GM18907 (cell line): ENCODE measurements at regions not wholly inside any gene's neighbourhood (a gene's known extent, or its start where the extent isn't known, plus 50 kb on each side); places are given as distances from the start of the nearest gene placed in this dataset.

Experiments used
- ATAC-seq: cut with Tn5 transposase; IDR thresholded peaks from one replicate; pipeline ENCODE4 v1.9.1; 2021; ENCODE audit warnings: mild to moderate bottlenecking, moderate library complexity; ENCODE audit not compliant: unreplicated experiment

DNA sequence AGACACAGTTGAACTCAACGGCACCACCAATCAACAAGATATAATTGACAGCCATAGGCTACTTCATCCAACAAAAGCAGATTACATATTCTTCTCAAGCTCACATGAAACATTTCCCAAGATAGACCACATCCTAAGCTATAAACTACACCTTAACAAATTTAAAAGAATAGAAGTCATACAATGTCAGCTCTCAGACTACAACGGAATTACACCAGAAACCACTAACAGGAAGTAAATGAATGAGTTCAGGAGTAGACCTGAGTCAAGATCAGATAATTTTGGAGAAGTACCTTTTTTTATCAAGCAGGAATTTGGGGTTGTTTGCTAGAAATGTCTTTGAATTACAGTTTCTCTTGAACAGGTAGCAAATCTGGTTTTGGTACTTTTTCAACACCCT lies 237.8 kb downstream of the TBX18 start:
- no peak for ATAC-seq

DNA sequence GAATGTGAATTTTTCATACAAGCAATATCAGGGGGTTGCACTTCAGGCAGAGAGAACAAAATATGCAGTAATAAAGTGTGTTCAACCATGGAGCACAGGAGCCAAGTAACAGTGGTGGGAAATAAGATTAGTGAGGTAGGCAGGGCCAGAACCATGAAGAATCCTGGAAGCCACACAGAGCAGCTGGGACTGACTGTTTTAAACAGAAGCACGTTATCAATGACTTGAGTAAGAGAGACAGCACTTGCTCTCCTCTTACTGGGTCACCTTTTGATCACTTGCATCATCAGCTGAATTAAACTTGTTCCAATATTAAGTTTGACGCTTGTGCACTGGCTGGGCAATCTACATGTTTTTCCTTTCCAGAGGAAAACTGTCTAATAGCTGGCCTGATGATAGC lies 238.5 kb downstream of the TBX18 start:
- ATAC-seq: no peak

DNA sequence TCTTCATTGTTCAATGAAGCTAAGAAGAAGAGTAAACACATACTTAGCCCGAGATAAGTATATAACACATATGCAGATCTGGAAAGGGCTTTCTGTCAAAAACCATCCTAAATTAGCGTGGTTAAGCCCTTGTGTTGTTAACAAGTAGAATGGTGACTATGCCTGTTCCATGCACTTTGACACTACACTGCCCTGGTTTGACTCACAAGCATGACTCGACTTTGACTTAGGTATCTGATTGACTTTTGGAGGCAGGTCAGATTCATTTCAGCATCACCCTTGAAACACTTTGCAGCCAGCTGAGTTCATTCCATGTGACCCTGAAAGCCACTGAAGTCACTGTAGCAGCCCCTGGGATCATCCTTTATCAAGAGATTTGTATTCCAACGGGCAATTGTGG lies 239.8 kb downstream of the TBX18 start:
- ATAC-seq: no peak

DNA sequence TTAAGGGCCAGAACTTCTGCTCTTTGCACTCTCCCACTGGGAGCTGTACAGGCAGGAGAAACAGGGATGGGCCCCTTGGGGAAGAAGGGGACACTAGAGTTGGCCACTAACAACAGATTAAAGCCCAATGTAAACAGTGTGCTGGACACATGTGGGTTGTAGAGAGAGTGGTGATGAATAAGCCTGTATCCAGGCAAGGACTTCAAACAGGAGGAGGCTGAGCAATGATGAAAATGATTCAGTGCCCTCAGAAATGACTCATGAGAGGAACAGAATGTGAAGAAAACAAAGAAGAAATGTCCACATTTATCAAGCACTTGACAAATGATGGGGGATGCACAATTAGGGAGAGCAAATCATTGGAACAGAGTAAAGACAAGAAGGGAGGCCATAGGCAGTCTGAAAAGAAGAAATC lies 242.3 kb downstream of the TBX18 start:
- ATAC-seq: no peak

DNA sequence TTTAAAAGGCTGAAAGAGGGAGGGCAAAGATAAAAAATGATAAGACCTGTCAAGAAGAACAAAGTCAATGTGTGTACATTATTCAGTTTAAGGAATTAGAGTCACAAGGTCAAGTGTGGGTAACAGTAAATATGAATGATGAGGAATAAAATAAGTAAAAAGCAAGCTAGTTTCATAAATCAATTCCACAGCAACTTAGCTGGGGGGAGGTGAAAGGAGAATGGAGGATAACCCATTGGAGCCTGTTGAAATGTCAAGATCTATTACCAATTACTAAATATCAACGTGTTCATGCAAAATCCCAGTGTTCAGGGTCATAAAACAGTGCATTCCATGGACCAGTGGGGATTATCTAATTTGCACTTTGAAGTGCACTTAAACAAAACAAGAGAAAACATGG lies 242.9 kb downstream of the TBX18 start:
- ATAC-seq: no peak

DNA sequence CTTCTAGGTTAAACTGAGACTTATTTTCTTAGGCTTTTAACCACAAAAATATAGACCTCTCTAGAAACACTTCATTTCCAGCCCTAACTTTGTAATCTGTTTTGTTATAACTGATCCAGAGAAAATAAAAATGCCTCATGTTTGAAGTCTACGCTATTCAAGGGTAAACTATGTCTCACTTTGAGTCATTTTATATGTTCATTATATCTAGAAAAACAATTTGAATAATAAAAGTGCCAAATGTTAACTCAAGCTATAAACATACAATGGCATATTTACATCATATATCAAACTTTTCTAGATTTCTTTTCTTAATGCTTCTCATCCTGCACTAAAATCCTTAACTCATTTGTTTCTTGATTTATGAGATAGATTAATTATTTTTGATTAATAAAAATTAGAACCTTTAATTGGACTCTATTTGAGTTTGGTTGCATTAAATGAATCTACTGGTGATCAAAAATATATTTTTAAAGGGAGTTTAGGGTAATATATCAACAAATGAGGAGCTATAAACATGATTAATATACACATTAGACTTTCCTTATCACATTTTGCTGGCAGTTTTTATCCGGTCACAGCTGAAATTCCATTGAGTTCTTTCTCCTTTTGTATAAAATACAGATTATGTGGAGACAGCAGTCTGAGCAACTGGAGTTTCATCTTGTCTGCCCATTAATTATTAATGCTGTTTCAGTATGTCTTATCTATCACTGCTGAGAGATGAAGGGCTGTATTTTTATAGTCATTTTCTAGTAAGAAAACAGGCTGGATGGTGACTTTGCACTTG lies 246.5 kb downstream of the TBX18 start:
- no peak for ATAC-seq

DNA sequence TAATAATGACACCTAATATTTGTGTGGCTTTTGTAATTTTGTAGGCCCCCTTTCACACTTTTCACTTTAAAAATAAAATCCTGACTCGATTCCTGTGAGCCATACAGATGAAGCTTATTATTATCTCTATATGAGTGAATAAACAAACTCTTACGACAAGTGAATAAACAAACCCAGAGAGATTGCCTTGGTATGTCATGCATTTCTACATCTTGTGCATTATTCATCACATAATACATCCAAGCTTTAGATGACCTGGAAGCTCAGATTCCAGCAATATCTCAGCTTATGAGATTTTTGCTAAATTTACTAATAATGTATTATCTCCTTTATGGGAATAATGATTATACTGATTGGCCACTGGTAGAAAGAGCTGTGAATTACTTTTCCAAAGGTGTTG lies 248.2 kb downstream of the TBX18 start:
- no peak for ATAC-seq

DNA sequence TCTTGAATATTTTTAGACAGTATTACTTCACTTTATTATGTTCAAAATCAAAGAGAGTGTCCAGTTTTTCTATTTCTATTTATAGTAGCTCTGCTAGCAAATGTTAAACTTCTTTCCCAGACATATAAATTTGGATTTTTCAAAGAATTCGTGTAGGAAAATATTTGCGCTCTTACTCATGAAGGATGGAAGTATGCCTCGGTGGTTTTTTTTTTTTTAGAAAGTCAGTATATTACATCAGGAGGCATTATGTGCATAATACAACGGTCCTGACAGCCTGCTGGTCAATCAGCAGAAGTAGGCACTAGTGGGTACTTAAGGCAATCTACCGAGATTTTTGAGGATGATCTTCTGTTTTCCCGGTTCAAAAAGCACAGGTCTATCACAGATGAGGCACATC lies 249.3 kb downstream of the TBX18 start:
- no peak for ATAC-seq

DNA sequence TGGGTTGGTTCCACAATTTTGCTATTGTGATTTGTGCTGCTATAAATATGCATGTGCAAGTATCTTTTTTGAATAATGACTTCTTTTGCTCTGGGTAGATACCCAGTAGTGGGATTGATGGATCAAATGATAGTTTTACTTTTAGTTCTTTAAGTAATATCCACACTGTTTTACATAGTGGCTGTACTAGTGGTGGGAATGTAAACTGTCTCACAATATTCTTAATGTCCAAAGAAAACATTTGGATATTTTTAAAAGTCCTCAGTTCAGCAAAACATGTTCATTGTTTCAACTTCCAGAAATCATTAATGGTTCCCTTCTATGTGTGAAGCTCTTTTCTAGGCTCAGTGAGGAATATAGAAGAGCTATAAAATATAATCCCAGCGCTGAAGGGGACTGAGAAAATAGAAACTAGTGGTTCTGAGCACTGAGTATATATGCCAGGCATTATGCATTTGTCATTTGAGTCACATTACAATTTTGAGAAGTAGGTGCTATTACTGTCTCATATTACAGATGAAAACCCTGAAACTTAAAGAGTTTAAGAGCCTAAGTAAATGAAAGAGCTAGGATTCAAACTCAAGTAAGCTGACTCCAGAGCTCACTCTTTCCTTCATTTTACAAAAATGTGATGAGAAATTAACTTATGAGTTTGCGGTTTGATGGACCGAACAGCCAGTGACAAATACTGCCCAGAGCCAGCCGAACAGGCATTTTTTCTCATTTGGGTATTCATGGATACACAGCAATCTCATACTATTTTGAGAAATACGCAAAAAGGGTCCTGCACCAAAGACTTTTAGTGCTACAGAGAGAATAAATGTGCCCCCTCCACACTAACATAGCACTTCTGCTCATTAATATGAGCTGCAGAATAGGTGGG lies 250.1 kb downstream of the TBX18 start:
- no peak for ATAC-seq

DNA sequence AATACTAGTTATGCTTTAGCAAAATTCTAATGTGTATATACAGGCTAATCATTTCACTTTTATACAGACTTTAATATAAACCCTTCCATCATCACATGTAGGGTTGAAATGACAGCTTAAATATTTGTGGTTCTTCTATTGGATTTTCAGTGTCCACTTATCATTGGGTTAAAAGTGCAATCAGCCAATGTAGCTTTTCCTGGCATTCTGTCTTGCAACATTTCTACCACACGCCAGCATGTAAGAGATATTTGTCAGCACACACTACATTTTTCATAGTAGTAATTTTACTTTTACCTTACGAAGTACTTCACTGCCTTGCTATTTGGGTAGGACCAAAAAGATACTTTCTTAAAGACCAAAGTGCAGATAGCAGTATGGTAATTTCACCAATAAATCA lies 252.0 kb downstream of the TBX18 start:
- ATAC-seq: no peak

DNA sequence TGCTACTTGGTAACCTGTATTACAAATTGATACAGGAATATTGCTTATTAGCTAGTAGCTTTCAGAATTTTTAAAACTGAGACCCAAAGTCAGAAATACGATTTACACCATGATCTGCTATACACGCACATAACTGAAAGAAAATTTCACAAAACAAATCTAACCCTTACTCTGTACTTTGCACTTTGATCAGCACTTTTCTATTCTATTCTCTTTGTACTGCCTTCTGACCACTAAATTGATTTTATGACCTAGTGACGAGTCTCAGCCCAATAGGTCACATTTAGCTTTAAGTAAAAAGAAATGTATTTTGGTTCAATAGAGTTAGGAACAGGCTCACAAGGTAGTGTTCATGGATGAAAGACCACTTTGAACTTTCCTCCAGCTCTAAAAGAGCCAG lies 252.5 kb downstream of the TBX18 start:
- no peak for ATAC-seq

DNA sequence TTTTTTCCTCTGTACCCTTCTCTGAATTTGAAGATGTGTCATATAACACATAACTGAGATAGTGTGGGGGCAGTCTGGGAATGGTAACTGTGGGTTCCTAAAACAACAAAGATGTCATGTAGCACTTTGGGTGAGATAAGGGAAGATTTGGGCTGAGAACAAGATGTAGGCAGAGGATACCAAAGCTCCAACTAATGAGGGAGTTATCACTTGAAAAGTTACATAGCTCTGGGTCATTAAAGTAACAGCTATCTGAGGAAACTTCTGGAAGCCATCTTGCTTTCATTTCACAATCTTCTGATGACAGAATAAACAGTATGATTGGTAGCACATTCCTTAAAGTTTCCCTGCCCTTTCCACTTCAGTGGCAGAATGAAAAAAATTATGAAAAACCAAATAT lies 255.4 kb downstream of the TBX18 start:
- ATAC-seq: no peak

DNA sequence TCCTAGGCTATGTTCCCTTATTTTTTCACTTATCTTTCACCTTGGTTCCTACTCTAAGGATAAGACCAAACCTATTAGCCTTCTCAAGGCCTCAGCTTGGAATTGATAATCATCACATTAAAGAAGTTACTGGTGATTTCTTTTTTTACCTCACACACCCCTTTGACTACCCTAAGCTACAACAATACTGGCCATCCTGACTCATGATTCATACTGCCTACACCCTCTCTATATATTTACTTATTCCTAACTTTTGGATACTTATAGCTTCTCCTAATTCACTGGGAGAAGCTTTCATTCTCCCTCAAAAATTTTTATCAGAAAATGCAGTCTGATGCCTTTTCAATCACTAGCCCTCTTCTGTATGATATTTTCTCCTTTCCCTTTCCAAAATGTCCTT lies 256.1 kb downstream of the TBX18 start:
- ATAC-seq: no peak

DNA sequence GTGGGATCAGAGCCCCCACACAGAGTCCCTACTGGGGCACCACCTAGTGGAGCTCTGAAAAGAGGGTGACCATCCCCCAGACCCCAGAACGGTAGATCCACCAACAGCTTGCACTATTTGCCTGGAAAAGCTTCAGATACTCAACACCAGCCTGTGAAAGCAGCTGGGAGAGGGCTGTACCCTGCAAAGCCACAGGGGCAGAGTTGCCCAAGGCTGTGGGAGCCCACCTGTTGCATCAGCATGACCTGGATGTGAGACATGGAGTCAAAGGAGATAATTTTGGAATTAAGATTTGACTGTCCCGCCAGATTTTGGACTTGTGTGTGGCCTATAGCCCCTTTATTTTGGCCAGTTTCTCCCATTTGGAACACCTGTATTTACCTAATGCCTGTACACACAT lies 260.4 kb downstream of the TBX18 start:
- no peak for ATAC-seq

DNA sequence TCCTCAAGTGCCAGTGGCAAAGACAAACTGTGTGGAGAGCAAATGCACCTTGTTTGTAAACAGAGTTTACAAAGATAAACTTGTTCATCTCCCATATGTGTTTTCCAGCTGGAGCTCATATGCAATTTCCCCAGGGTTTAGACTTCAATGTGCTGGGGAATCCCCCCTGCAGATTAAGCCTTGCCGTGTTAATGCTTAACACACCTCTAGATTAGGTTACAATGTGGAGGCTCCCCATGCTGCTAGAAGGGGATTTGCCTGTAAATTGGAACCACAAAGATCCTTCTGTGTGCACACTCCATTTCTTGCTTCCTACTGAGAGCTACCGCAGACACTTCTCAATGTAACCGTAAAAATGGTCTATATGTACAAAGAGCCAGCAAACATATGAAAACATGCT lies 263.1 kb downstream of the TBX18 start:
- no peak for ATAC-seq

DNA sequence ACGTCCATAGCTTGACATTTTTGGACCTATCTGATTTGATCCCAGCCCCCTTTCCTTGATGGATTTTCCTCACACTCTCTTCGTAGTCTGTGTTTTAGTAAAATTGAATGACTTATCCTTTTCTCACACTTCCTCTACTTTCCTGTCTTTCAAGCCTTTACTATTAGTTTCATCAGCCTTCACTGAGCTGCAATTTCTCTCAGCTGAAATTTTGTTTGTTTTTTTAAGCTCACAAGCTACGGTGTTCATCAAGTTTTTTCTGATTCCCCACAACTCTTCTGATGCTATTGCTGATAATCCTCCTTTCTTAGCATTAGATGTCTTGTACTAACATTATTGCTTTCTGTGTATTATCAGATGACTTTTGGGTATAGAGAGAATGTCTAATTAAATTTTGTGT lies 263.7 kb downstream of the TBX18 start:
- no peak for ATAC-seq

DNA sequence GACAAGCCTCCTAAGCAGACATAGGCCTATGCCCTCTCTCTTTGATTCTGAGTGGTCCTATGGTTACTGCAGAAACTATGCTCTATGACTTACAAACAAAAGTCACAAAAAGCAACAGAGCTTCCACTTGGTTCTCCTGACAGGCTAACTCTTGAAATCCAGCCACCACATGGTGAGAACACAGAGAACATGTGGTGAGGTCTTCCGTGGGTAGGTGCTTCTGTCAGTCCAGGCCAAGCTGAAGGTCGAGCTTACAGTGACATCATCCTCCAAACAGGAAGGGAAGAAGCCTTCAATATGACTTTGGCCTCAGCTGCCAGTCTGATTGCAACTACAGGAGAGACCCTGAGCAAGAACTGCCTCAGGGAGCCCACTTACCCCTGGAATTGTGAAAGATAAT lies 265.5 kb downstream of the TBX18 start:
- ATAC-seq: no peak

DNA sequence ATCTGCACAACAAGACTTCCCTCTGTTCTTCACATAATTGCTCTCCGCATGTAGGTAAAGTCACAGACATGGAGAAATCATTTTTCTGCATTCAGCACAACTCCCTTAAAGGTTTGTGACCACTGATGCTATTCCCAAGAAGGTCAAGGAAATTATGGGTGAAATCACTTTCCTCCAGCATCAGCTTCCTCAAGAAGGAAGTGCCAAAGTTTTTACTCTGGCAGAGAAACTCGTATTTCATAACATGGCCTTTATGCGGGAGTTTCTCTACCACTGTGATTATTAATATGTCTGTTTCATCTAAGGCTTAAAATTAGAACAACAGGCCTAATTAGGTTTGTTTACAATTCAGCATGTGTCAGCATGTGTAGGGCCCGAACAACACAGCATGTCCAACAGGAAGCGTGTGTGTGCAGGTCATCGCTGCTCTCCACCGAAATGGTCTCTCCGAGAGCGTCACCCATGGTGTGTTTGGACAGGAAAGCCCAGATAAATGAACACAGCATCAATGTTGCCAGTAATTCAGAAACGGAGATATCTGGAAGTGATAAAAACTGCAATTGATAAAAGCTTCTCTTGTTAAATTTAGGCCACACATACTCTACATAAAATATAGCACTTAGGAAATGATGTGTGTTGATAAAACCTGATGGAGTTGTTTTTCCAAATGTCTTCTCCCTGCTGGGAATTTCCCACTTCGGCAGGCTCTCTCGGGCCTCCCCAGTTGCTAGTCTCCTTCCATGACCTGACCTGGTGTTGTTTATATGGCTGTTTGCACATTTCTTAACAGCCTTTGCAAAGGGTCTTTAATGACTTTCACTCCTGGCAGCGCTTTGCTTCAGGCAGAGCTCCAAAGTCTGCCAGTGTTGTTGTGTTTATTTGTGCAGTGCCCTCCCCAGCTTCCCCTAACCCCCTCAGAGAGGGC lies 265.1 kb upstream of the CEP162 start:
- no peak for ATAC-seq

DNA sequence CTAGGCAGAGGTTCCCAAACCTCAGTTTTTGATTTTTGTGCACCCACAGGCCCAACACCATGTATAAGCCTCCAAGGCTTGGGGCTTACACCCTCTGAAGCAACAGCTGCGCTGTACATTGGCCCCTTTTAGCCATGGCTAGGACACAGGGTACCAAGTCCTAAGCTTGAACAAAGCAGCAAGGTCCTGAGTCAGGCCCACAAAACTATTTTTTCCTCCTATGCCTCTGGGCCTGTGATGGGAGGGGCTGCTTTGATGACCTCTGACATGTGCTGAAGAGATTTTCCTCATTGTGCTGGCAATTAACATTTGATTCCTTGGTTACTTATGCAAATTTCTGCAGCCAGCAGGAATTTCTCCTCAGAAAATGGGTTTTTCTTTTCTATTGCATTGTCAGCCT lies 262.2 kb upstream of the CEP162 start:
- no peak for ATAC-seq

DNA sequence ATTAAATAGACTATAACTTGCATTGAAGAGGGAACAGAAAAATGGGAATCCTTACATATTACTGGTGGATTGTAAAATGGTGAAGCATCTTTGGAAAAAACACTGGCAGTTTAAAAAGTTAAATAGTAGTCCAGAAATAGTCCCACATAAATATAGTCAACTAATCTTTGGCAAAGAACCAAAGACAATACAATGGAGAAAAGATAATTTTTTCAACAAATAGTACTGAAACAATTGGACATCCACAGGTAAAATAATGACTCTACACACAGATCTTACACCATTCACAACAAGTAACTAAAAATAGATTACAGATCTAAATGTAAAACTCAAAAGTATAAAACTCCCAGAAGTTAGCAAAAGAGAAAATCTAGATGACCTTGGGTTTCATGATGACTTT lies 259.1 kb upstream of the CEP162 start:
- no peak for ATAC-seq

DNA sequence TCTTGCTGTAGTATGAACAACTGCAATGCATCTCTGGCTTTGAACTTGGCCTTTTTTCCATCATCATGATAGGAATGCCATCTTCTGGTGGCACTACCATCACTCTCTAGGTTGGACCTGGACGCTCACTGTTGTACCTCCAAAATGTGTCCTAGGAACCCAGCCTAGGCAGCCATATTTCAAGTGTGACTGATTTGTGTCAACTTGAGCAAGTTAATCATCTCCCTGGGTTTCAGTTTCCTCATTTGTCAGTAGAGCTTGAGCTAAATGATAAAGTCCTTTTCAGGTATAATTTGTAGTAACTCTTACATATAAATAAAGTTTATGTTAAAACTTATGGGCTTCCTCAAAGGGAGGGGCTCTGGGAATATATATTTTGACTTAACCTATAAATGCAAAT lies 241.7 kb upstream of the CEP162 start:
- peak; percentile 64 for ATAC-seq
